ENCODE measurements at regions not wholly inside any gene's neighbourhood (a gene's known extent, or its start where the extent isn't known, plus 50 kb on each side); places are given as distances from the start of the nearest gene placed in this dataset.
A peak's percentile ranks its signal among the peaks of the same experiment; 100 is the strongest.

DNA sequence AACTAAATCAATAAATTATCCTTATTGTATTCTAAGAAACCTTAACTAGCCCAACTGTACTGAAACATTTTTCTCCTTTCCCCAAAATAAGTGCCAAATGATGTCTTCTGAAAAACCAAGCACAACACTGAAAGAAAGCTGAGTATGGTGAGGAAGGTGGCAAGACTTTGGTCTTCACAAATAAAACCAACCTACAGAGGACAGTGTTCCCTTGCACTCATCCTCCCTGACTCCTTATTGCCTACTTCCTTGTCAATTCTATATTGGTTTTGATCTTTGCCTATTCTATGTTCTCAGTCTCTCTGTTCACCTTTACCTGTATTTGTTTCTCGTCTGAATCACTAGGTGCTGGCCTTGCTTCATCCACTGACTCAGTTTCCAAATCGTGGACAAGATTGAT, 490.1 kb upstream of the ZNF385D start:
- no peak for TF ChIP-seq POLR2A (IDR thresholded peaks at IDR 0.05)
- WGBS, 2 donors = 43 to 52% methylated on average over 2 of the region's 2 CpGs
- no peak for ATAC-seq

DNA sequence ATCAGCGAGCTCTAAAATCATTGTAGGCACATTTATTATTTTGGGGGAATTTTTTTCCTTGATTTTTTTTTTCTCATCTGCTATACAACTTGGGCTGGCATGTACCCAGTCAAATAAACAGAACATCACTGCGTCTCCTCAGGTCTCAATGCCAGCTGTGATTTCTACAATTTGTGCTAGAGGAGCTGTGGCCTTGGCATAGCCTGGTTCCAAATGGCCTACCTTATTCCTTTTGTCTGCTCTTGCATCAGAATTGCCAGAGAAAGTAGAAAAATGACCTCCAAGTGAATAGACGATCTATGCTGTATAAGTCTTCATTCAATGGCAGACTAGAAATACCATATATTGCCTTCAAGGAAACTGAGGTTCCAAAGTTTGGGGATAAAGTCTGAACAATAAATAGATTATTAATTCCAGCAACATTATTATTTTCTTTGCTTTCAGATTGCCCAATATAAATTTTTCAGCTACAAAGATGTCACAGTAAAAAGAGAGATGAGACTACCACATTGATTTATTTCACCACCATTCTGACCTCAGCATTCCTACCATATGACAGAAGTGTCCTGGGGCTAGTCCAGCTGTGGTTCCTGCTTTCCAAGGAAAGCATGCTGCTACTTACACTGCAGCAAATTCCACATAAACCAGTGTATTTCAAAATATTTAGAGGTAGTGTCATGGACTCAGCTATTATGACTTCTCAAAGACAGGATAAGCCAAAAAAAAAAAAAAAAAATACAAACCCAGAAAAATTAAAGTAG, 493.9 kb upstream of the ZNF385D start:
- 67 to 79% methylated on average over 3 of the region's 3 CpGs for WGBS, 2 donors
- Histone ChIP-seq H3K36me3 (replicated peaks in 1 of 2; ENCODE audit: insufficient read depth in 1 of 2, low read depth in 2 of 2) (no peaks in the 10 kb centered on the region), H3K9me3 (no peaks in the 10 kb centered on the region), H3K27me3 (no peaks in the 10 kb centered on the region), H3K4me3 (no peak overlapping the region), H3K4me1 (no peaks in the 10 kb centered on the region), H3K27ac (no peak overlapping the region)
- DNase-seq (peak in 2 of 4 donors; percentile 6 to 37), ATAC-seq (no peak)
- TF ChIP-seq, protein P1, sequence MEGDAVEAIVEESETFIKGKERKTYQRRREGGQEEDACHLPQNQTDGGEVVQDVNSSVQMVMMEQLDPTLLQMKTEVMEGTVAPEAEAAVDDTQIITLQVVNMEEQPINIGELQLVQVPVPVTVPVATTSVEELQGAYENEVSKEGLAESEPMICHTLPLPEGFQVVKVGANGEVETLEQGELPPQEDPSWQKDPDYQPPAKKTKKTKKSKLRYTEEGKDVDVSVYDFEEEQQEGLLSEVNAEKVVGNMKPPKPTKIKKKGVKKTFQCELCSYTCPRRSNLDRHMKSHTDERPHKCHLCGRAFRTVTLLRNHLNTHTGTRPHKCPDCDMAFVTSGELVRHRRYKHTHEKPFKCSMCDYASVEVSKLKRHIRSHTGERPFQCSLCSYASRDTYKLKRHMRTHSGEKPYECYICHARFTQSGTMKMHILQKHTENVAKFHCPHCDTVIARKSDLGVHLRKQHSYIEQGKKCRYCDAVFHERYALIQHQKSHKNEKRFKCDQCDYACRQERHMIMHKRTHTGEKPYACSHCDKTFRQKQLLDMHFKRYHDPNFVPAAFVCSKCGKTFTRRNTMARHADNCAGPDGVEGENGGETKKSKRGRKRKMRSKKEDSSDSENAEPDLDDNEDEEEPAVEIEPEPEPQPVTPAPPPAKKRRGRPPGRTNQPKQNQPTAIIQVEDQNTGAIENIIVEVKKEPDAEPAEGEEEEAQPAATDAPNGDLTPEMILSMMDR (IDR thresholded peaks at IDR 0.05) = no peak
- TF ChIP-seq POLR2A (IDR thresholded peaks at IDR 0.05) = no peak
- intact Hi-C loops (cut with DNase I) = no loop called here

More for the DNA sequence above, 490.1 kb upstream of the ZNF385D start:
- Histone ChIP-seq H3K9me3 (no peaks in the 10 kb centered on the region), H3K27me3 (no peaks in the 10 kb centered on the region), H3K27ac (no peak overlapping the region), H3K36me3 (replicated peaks in 1 of 2; ENCODE audit: insufficient read depth in 1 of 2, low read depth in 2 of 2) (no peaks in the 10 kb centered on the region), H3K4me1 (no peaks in the 10 kb centered on the region), H3K4me3 (no peak overlapping the region)
- intact Hi-C loops (cut with DNase I) = no loop called here
- no peak for DNase-seq

DNA sequence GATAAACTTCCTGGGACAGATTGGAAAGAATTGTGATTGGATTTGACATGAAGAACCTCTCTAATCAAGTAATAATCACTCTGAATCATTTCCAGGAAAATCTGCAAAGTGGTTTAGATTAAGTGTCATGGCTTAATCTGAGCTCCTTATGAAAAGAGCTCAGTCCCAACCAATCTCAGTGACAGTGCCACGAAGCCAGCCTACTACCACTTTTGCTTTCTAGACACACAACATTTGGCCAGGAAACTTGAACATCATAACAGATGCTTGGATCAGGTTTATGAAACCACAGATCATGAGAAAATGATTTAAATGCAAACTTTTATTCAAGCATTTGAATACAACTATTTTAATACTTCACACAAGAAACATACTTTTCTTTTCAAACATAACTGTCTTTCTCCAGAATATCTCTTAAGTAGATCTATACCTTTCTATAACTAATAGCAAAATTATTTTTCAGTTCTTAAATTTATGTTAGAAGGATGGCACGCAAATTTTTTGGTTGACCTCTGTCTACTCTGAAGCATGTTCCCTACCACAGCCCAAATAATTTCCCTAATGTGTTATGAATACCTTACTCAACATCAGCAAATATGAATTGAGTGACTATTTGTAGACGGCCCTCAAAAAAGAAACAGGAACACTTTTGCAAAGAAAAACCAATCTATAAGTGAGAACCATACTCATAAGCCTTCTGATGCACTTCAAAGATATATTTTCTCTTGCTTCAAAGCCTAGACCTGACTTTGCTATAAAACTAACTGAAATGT, 495.0 kb upstream of the ZNF385D start:
- no peaks in the 10 kb centered on the region for H3K36me3 ChIP-seq (replicated peaks in 1 of 2; ENCODE audit: insufficient read depth in 1 of 2, low read depth in 2 of 2)

DNA sequence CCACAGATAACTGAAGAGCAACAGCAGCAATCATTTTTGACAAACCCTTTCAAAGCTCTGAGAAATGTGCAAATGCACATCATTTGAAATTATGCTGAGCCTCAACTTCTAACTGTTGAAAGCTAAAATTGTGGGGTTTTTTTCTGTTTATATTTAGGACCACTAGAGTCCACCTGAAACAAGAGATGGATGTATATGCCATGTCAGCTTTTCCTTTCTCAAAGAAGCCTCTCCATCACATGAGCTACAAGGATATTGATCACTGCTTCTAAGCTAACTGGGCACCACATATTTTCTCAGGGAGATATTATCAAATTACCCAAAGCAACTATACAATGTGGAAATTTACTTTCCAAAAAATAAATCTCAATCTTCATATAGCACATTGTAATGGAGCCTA, 498.6 kb upstream of the ZNF385D start:
- no peaks in the 10 kb centered on the region for H3K9me3 ChIP-seq
- DNase-seq = no peak
- TF ChIP-seq POLR2A (IDR thresholded peaks at IDR 0.05) = no peak
- TF ChIP-seq, protein P1 (IDR thresholded peaks at IDR 0.05) = no peak
- no peak for ATAC-seq
- H3K4me1 ChIP-seq = no peaks in the 10 kb centered on the region
- intact Hi-C loops (cut with DNase I) = no loop called here
- no peaks in the 10 kb centered on the region for H3K36me3 ChIP-seq (replicated peaks in 1 of 2; ENCODE audit: insufficient read depth in 1 of 2, low read depth in 2 of 2)
- no peak overlapping the region for H3K27ac ChIP-seq
- H3K4me3 ChIP-seq = no peak overlapping the region
- H3K27me3 ChIP-seq = no peaks in the 10 kb centered on the region

More for the DNA sequence above, 495.0 kb upstream of the ZNF385D start:
- Histone ChIP-seq H3K27ac (no peak overlapping the region), H3K4me1 (no peaks in the 10 kb centered on the region), H3K4me3 (no peak overlapping the region), H3K27me3 (no peaks in the 10 kb centered on the region), H3K9me3 (no peaks in the 10 kb centered on the region)
- no peak for DNase-seq
- no peak for TF ChIP-seq POLR2A (IDR thresholded peaks at IDR 0.05)
- TF ChIP-seq, protein P1 (IDR thresholded peaks at IDR 0.05) = no peak
- 58 to 59% methylated on average over 3 of the region's 3 CpGs for WGBS, 2 donors
- intact Hi-C loops (cut with DNase I) = no loop called here
- no peak for ATAC-seq

DNA sequence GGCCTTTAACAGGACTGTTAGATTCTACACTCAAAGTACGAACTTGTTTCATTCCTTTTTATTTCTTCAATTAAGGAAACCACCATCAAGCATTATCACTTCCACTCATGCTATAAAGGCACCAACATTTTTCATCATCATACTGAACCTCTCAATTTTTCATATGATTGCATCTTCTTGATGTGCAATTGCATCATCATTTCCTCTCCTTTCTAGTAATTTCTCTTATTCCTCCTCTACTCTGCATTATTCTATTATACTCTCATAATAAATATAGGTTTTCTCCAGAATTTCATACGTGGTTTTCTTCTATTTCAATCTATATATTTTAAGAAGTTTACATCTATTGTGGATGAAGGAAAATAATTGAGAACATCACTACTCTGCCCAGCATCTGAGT, 506.2 kb upstream of the ZNF385D start:
- TF ChIP-seq, protein P1 (IDR thresholded peaks at IDR 0.05) = no peak
- no peak for TF ChIP-seq POLR2A (IDR thresholded peaks at IDR 0.05)
- ATAC-seq = no peak
- intact Hi-C loops (cut with DNase I) = no loop called here

More for the DNA sequence above, 506.2 kb upstream of the ZNF385D start:
- 42 to 43% methylated on average over 2 of the region's 2 CpGs for WGBS, 2 donors
- no peak overlapping the region for H3K4me3 ChIP-seq
- DNase-seq = no peak
- no peak overlapping the region for H3K27ac ChIP-seq
- no peaks in the 10 kb centered on the region for H3K36me3 ChIP-seq (replicated peaks in 1 of 2; ENCODE audit: insufficient read depth in 1 of 2, low read depth in 2 of 2)
- H3K27me3 ChIP-seq = no peaks in the 10 kb centered on the region
- no peaks in the 10 kb centered on the region for H3K9me3 ChIP-seq
- H3K4me1 ChIP-seq = no peaks in the 10 kb centered on the region
